GM23338 (cell line): ENCODE measurements at regions not wholly inside any gene's neighbourhood (a gene's known extent, or its start where the extent isn't known, plus 50 kb on each side); places are given as distances from the start of the nearest gene placed in this dataset.

Experiments
- CREB1 ChIP-seq: fragments of 250-450 bp; sonication (Bioruptor Pico); IDR thresholded peaks from 2 replicates; pipeline ENCODE4 v1.5.0; 2020; ENCODE audit warnings: low read depth, mild to moderate bottlenecking, moderate library complexity
- CTCF ChIP-seq, 2 experiments: fragments of 200-600 bp in 1 of 2; sonication (generic) in 1 of 2; conservative IDR thresholded peaks; 2 replicates each; pipeline versions ENCODE4 v1.5.1 to v1.6.1; 2016 to 2017; ENCODE audit warnings: antibody characterized with exemption in 2 of 2, low read depth in 2 of 2, mild to moderate bottlenecking in 2 of 2, moderate library complexity in 1 of 2
- ETS1 ChIP-seq: IDR thresholded peaks from 2 replicates; pipeline ENCODE4 v1.6.1; 2016; ENCODE audit warnings: antibody characterized with exemption
- EZH2 ChIP-seq: fragments of 200-600 bp; sonication (generic); IDR thresholded peaks from one replicate; pipeline ENCODE4 v1.8.0; 2017; ENCODE audit warnings: antibody characterized with exemption, mild to moderate bottlenecking, low read depth; ENCODE audit not compliant: unreplicated experiment
- EZH2phosphoT487 ChIP-seq: fragments of 200-600 bp; sonication (generic); IDR thresholded peaks from one replicate; pipeline ENCODE4 v1.8.1; 2018; ENCODE audit warnings: antibody characterized with exemption; ENCODE audit not compliant: unreplicated experiment
- JUNB ChIP-seq: IDR thresholded peaks from one replicate; pipeline ENCODE4 v1.6.1; 2016; ENCODE audit warnings: antibody characterized with exemption; ENCODE audit not compliant: unreplicated experiment
- NANOG ChIP-seq: IDR thresholded peaks from 2 replicates; pipeline ENCODE4 v1.6.1; 2016; ENCODE audit warnings: antibody characterized with exemption, borderline replicate concordance
- POLR2AphosphoS5 ChIP-seq: IDR thresholded peaks from 2 replicates; pipeline ENCODE4 v1.6.1; 2016; ENCODE audit warnings: antibody characterized with exemption, low read depth
- REST ChIP-seq: IDR thresholded peaks from one replicate; pipeline ENCODE4 v1.6.1; 2018; ENCODE audit warnings: antibody characterized with exemption; ENCODE audit not compliant: unreplicated experiment
- STAT1 ChIP-seq: IDR thresholded peaks from one replicate; pipeline ENCODE4 v1.6.1; 2016; ENCODE audit warnings: antibody characterized with exemption; ENCODE audit not compliant: unreplicated experiment
- ZNF114 ChIP-seq: fragments of 250-450 bp; sonication (Bioruptor Pico); IDR thresholded peaks from 2 replicates; pipeline ENCODE4 v1.5.0; 2020; ENCODE audit warnings: mild to moderate bottlenecking, moderate library complexity
- ZNF331 ChIP-seq: fragments of 250-450 bp; sonication (Bioruptor Pico); IDR thresholded peaks from 2 replicates; pipeline ENCODE4 v1.5.0; 2020; ENCODE audit warnings: low read depth, mild to moderate bottlenecking, moderate library complexity
- ZNF462 ChIP-seq: fragments of 250-450 bp; sonication (Bioruptor Pico); IDR thresholded peaks from 2 replicates; pipeline ENCODE4 v1.5.0; 2020; ENCODE audit warnings: mild to moderate bottlenecking, moderate library complexity

GRCh38 chr1:244236721-244237120, 185.6 kb downstream of the ZBTB18 start:
- TF ChIP-seq EZH2 = no peak
- no peak for TF ChIP-seq CTCF (conservative IDR thresholded peaks at IDR 0.05; ENCODE audit: low read depth in 2 of 2)
- TF ChIP-seq POLR2AphosphoS5 = no peak
- TF ChIP-seq REST = no peak
- TF ChIP-seq CREB1 (CRISPR knock-in tag) = no peak
- no peak for TF ChIP-seq ZNF462 (CRISPR knock-in tag)
- no peak for TF ChIP-seq EZH2phosphoT487
- no peak for TF ChIP-seq ETS1
- TF ChIP-seq STAT1 = no peak
- no peak for TF ChIP-seq JUNB
- no peak for TF ChIP-seq NANOG
- no peak for TF ChIP-seq ZNF331 (CRISPR knock-in tag)
- no peak for TF ChIP-seq ZNF114 (CRISPR knock-in tag)
